Astrocyte (in vitro differentiated cells and primary cell): ENCODE measurements at regions not wholly inside any gene's neighbourhood (a gene's known extent, or its start where the extent isn't known, plus 50 kb on each side); places are given as distances from the start of the nearest gene placed in this dataset.

Experiments
- EZH2 ChIP-seq: IDR thresholded peaks from 2 replicates; pipeline ENCODE4 v1.6.1; 2012; ENCODE audit warnings: mild to moderate bottlenecking, low read length, inconsistent platforms; ENCODE audit not compliant: insufficient read depth
- TF ChIP-seq, protein P1 (sequence below): IDR thresholded peaks from 2 replicates; pipeline ENCODE4 v1.5.1; 2011; ENCODE audit warnings: low read depth, mild to moderate bottlenecking, inconsistent platforms, low read length, moderate library complexity; ENCODE audit not compliant: insufficient read depth

DNA sequence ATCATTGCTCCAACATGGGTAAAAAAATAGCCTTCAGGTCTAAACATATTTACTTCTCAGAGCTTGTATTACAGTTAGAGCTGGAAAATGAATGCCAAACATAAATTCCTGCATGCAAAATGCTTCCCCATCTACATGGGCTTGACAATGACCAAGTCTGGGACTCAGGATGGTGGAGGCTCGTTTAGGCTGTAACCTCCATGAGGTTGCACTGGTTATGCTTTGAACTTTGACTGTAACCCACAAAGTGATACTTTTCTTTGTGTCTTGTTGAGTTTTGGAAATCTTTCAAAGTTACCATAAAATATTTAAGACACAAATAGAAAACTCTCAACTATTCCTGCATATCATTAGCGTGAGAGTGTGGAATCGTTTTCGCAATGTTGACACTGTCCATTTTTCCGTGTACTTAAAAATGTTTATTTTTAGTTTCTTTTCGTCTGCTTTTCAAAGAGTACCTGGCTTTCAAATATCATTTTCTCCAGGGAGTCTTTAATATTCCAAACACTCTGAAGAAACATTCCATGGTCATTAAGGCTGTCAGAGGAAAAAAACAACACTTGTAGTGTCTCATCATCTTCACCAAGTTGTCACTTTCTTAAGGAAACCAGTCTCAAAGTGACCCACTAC is 487.8 kb downstream of the ENC1 start:
- TF ChIP-seq, protein P1, sequence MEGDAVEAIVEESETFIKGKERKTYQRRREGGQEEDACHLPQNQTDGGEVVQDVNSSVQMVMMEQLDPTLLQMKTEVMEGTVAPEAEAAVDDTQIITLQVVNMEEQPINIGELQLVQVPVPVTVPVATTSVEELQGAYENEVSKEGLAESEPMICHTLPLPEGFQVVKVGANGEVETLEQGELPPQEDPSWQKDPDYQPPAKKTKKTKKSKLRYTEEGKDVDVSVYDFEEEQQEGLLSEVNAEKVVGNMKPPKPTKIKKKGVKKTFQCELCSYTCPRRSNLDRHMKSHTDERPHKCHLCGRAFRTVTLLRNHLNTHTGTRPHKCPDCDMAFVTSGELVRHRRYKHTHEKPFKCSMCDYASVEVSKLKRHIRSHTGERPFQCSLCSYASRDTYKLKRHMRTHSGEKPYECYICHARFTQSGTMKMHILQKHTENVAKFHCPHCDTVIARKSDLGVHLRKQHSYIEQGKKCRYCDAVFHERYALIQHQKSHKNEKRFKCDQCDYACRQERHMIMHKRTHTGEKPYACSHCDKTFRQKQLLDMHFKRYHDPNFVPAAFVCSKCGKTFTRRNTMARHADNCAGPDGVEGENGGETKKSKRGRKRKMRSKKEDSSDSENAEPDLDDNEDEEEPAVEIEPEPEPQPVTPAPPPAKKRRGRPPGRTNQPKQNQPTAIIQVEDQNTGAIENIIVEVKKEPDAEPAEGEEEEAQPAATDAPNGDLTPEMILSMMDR = no peak
- TF ChIP-seq EZH2 = no peak
